ENCODE measurements at regions not wholly inside any gene's neighbourhood (a gene's known extent, or its start where the extent isn't known, plus 50 kb on each side); places are given as distances from the start of the nearest gene placed in this dataset.

- H3K79me2 ChIP-seq (replicated peaks; ENCODE audit: insufficient read depth), result no peaks in the 10 kb centered on the region
- peaks cover 7% of the 10 kb centered on the region; the same call in 2 of the 3 replicates for H3K36me3 Mint-ChIP-seq (ENCODE audit: low read depth)
These were observed 857.3 kb upstream of the KCND2 start for GRCh38 chr7:119415682-119416081.

GRCh38 chr7:119421657-119422056, 851.3 kb upstream of the KCND2 start:
- no peak overlapping the region for H3K27ac ChIP-seq (ENCODE audit: low read depth)
- Mint-ChIP-seq H3K9me3 (no peaks in the 10 kb centered on the region), H3K27ac (no peak overlapping the region), H3K36me3 (ENCODE audit: low read depth) (no peaks in the 10 kb centered on the region), H3K4me1 (no peaks in the 10 kb centered on the region), H3K4me3 (no peak overlapping the region), H3K27me3 (ENCODE audit: insufficient read depth, low read depth, poor library complexity) (no peaks in the 10 kb centered on the region)
- H3K36me3 ChIP-seq (ENCODE audit: insufficient read depth), result no peaks in the 10 kb centered on the region
- H3K9me2 ChIP-seq (ENCODE audit: insufficient read depth), result no peaks in the 10 kb centered on the region
- peak overlapping the region; percentile 81 for H2AFZ ChIP-seq
- no peak overlapping the region for H3K4me3 ChIP-seq
- no peak for DNase-seq (ENCODE audit: low spot score)
- no peak overlapping the region for H3K4me2 ChIP-seq
- no peaks in the 10 kb centered on the region for H3K4me1 ChIP-seq (ENCODE audit: insufficient read depth)
- TF ChIP-seq POLR2AphosphoS5 (IDR thresholded peaks at IDR 0.05; ENCODE audit: low read depth) (no peak), ZNF331 (CRISPR knock-in tag; IDR thresholded peaks at IDR 0.05; ENCODE audit: low read depth) (no peak), EZH2phosphoT487 (IDR thresholded peaks at IDR 0.05; ENCODE audit: unreplicated experiment) (no peak), STAT1 (IDR thresholded peaks at IDR 0.05; ENCODE audit: unreplicated experiment) (no peak)
- TF ChIP-seq, protein P1, sequence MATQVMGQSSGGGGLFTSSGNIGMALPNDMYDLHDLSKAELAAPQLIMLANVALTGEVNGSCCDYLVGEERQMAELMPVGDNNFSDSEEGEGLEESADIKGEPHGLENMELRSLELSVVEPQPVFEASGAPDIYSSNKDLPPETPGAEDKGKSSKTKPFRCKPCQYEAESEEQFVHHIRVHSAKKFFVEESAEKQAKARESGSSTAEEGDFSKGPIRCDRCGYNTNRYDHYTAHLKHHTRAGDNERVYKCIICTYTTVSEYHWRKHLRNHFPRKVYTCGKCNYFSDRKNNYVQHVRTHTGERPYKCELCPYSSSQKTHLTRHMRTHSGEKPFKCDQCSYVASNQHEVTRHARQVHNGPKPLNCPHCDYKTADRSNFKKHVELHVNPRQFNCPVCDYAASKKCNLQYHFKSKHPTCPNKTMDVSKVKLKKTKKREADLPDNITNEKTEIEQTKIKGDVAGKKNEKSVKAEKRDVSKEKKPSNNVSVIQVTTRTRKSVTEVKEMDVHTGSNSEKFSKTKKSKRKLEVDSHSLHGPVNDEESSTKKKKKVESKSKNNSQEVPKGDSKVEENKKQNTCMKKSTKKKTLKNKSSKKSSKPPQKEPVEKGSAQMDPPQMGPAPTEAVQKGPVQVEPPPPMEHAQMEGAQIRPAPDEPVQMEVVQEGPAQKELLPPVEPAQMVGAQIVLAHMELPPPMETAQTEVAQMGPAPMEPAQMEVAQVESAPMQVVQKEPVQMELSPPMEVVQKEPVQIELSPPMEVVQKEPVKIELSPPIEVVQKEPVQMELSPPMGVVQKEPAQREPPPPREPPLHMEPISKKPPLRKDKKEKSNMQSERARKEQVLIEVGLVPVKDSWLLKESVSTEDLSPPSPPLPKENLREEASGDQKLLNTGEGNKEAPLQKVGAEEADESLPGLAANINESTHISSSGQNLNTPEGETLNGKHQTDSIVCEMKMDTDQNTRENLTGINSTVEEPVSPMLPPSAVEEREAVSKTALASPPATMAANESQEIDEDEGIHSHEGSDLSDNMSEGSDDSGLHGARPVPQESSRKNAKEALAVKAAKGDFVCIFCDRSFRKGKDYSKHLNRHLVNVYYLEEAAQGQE (IDR thresholded peaks at IDR 0.05; ENCODE audit: unreplicated experiment), result no peak
- ATAC-seq, result no peak
- no peaks in the 10 kb centered on the region for H3K27me3 ChIP-seq (ENCODE audit: insufficient read depth)
- no peaks in the 10 kb centered on the region for H4K20me1 ChIP-seq (replicated peaks; ENCODE audit: insufficient read depth)
- no peaks in the 10 kb centered on the region for H3F3A ChIP-seq (replicated peaks; ENCODE audit: low read depth)
- H3K79me2 ChIP-seq (replicated peaks; ENCODE audit: insufficient read depth), result no peaks in the 10 kb centered on the region

More at GRCh38 chr7:119415682-119416081, 857.3 kb upstream of the KCND2 start:
- Mint-ChIP-seq H3K27ac (no peak overlapping the region), H3K4me3 (no peak overlapping the region), H3K4me1 (no peaks in the 10 kb centered on the region), H3K27me3 (ENCODE audit: insufficient read depth, low read depth, poor library complexity) (no peaks in the 10 kb centered on the region), H3K9me3 (peaks cover 6% of the 10 kb centered on the region)
- ATAC-seq, result no peak
- Histone ChIP-seq H3K4me3 (no peak overlapping the region), H3K27me3 (ENCODE audit: insufficient read depth) (no peaks in the 10 kb centered on the region), H3K4me1 (ENCODE audit: insufficient read depth) (no peaks in the 10 kb centered on the region), H3F3A (replicated peaks; ENCODE audit: low read depth) (no peaks in the 10 kb centered on the region), H3K36me3 (ENCODE audit: insufficient read depth) (no peaks in the 10 kb centered on the region), H3K27ac (ENCODE audit: low read depth) (no peak overlapping the region), H3K4me2 (no peak overlapping the region), H3K9me2 (ENCODE audit: insufficient read depth) (no peaks in the 10 kb centered on the region), H4K20me1 (replicated peaks; ENCODE audit: insufficient read depth) (no peaks in the 10 kb centered on the region), H2AFZ (no peak overlapping the region)
- no peak for DNase-seq (ENCODE audit: low spot score)
- TF ChIP-seq CREB1 (CRISPR knock-in tag; IDR thresholded peaks at IDR 0.05; ENCODE audit: low read depth) (no peak), ZNF114 (CRISPR knock-in tag; IDR thresholded peaks at IDR 0.05) (no peak), ZNF331 (CRISPR knock-in tag; IDR thresholded peaks at IDR 0.05; ENCODE audit: low read depth) (no peak)
- TF ChIP-seq, protein P2, sequence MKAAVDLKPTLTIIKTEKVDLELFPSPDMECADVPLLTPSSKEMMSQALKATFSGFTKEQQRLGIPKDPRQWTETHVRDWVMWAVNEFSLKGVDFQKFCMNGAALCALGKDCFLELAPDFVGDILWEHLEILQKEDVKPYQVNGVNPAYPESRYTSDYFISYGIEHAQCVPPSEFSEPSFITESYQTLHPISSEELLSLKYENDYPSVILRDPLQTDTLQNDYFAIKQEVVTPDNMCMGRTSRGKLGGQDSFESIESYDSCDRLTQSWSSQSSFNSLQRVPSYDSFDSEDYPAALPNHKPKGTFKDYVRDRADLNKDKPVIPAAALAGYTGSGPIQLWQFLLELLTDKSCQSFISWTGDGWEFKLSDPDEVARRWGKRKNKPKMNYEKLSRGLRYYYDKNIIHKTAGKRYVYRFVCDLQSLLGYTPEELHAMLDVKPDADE (IDR thresholded peaks at IDR 0.05), result no peak
- TF ChIP-seq, protein P1 (IDR thresholded peaks at IDR 0.05; ENCODE audit: unreplicated experiment), result peak; percentile 25

Measured in GM23338 (cell line).